ENCODE measurements at regions not wholly inside any gene's neighbourhood (a gene's known extent, or its start where the extent isn't known, plus 50 kb on each side); places are given as distances from the start of the nearest gene placed in this dataset.

GRCh38 chr6:151699719-151700118 lies 107.8 kb upstream of the ESR1 start:
- DNase-seq (ENCODE audit: insufficient read length, low spot score), result no peak
- no peak for FAIRE-seq

DNA sequence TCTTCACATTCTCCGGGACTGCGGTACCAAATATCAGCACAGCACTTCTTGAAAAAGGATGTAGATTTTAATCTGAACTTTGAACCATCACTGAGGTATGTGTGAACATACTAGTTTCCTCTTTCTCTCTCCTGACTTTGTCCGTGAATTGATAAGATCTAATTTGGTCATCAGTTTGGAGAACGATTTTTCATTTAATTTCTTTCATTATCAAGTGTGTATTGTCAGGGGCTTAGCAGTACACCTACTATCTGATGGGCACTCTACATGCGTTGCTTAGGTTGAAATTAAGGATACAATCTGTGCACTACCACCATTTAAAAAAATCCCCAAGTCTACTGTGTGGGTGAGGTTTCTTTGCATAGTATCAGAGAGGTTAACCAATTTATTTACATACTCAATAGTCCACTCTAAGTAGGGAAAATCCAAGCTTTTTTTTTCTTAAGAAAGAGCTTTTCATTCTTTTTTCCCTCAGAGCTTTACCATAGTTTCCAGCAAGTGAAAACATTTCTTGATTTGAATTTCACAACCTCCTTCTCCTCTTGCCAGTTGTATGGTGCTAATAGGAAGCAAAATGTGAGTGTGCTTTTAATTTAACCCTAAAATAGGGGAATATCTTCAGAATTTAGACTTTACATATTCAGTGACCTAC lies 105.4 kb upstream of the ESR1 start:
- DNase-seq (ENCODE audit: insufficient read length, low spot score) (no peak), FAIRE-seq (no peak)

DNA sequence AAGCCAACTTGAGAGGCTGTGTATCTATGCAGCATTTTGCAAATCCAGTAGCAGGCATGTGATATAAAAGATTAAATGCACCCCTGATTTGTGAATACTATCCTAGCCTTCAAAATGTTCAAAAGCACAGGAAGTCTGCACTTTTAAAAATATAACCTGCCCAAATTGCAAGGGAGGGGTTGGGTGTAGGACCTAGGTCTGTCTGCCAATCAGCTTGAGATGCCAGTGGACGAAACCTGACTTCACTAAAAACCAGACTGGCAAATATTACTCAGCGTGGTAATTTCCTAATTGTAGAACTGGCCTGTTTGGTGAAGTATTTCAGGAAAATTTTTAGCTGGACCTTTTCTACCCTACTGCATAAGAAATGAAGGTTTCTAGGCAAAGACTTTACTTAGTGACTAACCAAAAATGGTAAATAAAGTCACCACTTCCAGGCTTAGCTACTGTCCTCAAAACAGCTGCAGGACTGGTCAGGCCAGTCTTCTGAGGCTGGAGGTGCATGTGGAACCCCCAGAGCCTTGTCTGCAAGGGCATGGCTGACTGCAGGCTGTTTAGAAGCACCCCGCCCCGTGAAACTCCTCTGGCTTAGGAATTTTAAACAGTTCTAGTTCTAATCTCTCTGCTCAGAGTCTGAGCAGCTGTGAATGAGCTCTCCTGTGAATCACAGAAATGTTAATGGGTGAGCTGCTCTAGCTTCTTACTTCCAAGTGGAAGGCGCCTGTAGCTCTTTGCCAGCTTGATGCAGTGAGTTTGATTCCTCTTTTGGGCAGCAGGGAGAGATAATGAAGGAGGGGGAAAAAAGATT lies 104.4 kb upstream of the ESR1 start:
- no peak for FAIRE-seq
- no peak for DNase-seq (ENCODE audit: insufficient read length, low spot score)

DNA sequence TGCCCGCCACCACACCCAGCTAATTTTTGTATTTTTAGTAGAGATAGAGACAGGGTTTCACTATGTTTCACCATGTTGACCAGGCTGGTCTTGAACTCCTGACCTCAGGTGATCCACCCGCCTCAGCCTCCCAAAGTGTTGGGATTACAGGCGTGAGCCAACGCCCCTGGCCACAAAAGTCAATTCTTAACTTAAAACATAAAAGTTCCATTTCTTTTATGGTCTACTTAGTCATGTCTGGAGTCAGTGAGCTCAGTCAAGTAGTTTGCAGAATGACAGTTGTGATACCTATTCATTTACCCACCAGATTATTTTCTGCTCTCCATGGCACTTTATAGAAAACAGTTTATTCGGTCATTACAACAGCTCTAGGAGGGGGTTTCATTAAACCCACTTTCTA lies 103.1 kb upstream of the ESR1 start:
- FAIRE-seq, result no peak
- no peak for DNase-seq (ENCODE audit: insufficient read length, low spot score)

GRCh38 chr6:151705993-151706733 lies 101.3 kb upstream of the ESR1 start:
- FAIRE-seq, result no peak
- DNase-seq (ENCODE audit: insufficient read length, low spot score), result no peak

GRCh38 chr6:151709329-151709728 lies 98.2 kb upstream of the ESR1 start:
- DNase-seq (ENCODE audit: insufficient read length, low spot score), result no peak
- FAIRE-seq, result no peak

GRCh38 chr6:151716526-151716932 lies 91.0 kb upstream of the ESR1 start:
- DNase-seq (ENCODE audit: insufficient read length, low spot score) (no peak), FAIRE-seq (no peak)

DNA sequence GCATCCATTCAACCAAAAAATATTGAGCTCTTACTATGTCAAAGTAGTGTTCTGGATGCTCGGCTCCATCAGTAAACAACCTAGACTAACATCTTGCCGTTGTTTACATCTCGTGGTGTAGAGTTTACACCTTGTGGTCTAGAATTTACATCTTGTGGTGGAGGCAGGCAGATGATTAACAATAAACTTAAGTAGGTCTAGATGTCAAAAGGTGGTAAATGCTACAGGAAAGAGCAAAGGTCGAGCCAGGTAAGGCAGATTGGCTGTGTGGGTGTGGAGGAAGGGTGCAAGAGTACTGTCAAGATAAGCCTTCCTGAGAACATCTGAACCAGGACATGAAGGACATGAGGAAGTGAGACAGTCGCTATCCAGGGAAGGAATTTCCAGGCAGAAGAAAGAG lies 88.4 kb upstream of the ESR1 start:
- no peak for DNase-seq (ENCODE audit: insufficient read length, low spot score)
- no peak for FAIRE-seq

DNA sequence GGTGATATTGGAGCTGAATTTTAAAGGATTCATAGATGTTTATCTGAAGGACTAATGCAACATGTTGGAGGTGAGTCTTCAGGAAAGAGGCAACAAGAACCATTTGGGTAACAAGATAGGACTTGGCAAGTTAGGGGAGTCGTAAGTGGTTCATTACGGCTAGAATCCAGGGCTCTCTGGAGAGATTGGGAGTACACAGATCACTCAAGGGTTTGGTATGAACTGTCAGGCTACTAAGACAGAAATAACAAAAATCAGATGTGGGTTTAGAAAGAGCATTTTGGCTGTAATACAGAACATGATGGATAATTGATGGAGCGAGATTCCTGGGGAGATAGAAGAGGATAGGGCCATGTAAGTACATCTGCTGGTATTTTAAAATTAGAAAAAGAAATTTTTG lies 86.3 kb upstream of the ESR1 start:
- DNase-seq (ENCODE audit: insufficient read length, low spot score) (no peak), FAIRE-seq (no peak)

DNA sequence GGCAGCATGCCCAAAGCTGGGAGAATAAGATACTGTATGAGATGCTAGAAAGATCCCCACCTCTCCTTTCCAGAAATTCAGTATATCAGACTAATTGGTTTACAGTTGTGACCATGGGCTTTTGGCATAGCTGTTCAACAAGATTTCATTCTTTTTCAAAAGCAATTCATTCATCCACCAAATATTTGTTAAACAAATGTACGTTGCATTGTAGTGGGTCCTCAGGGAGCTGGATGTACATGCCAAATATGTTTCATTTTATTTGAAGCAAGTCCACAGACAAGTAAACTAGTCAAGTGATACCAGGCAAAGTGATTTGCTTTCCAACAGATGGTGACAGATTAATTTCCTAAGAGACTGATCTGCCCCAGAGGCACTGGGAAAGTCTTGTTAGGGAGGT lies 85.8 kb upstream of the ESR1 start:
- FAIRE-seq (no peak), DNase-seq (ENCODE audit: insufficient read length, low spot score) (no peak)

DNA sequence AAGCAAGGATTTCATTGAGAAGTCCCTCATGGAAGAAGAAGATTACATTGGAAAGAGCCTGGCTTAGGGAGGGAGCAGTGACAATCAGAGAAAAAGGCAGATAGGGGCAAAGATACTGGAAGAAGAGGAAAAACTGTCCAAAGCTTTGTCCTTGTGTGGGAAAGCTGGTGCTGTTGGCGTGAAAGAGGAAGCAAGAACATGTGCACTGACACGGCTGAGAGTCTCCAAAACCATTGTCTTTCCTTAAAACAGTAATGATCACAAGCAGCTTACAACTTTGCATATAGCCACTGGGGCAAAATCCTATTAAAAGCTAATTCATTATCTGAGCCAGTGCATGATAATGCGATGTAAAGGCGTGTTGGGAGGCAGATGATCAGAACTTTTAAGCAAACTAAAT lies 85.1 kb upstream of the ESR1 start:
- FAIRE-seq (no peak), DNase-seq (ENCODE audit: insufficient read length, low spot score) (no peak)

DNA sequence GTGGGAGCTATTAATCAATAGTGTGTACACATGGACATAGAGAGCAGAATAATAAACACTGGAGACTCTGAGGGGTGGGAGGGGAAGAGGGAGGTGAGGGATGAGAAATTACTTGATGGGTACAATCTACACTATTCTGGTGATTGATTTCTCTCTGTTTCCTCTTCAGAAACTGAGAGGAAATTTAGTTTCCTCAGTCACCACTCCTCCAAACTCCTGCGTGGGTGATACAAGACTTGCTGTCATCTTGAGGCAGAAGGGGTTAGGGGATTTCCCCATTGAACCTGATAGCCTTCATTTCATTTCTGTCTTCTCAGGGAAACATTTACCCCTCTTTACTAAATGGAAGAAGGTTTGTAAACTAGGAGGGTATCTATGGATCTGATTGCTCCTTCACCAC lies 84.3 kb upstream of the ESR1 start:
- FAIRE-seq (no peak), DNase-seq (ENCODE audit: insufficient read length, low spot score) (no peak)

- FAIRE-seq, result no peak
Observed at GRCh38 chr6:151729829-151730495, 77.5 kb upstream of the ESR1 start.

GRCh38 chr6:151730496-151730870 lies 77.0 kb upstream of the ESR1 start:
- no peak for DNase-seq (ENCODE audit: insufficient read length, low spot score)
- no peak for FAIRE-seq

More at GRCh38 chr6:151729829-151730495, 77.5 kb upstream of the ESR1 start:
- no peak for DNase-seq (ENCODE audit: insufficient read length, low spot score)

DNA sequence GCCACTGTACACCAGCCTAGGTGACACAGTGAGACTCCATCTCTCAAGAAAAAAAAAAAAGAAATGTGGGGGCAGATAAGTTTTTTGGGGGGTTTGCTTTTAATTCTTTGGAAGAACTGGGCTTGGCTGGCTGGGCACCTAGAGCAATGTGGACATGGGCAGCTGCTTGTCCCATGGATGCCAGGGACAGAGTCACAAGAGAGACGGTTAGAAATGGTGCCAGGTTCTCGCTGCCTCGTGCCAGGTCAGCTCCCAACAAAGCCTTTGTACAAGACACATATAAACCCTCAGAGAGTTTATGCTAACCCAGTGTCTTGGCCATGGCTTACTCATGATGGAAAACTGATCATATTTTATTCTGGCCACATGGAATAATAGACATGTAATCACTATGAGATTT lies 76.2 kb upstream of the ESR1 start:
- FAIRE-seq, result no peak

DNA sequence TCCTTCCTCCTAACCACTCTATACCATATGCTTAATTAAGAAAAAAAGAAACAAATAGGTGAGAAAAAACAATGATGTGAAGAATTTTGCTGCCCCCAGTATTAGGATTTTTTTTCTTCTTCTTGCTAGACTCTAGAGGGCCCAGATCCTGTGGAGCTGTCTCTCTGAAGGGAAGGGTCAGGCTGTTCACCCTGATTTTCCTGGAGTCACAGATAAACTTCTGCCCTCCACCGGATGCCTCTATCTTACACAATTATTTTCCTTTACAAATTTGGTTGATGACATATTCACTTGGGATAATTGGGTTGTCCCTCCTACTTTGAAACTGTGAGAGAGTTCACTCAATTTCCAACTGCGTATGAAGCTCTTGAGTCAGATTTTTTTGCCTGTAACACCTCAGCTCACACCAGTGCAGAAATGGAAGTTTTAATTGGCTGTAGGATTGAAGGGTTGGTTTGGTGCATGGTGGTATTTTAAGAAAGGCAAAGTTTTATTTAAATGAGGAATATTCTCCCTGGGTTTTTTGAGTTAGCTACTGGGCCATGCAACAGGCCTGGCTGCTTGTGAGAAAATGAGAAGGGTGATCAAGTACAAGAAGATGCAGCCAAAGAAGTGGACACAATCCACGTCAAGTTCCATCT lies 73.7 kb upstream of the ESR1 start:
- DNase-seq (ENCODE audit: insufficient read length, low spot score) (no peak), FAIRE-seq (no peak)

More for the DNA sequence above, 76.2 kb upstream of the ESR1 start:
- no peak for DNase-seq (ENCODE audit: insufficient read length, low spot score)

GRCh38 chr6:151738267-151738666 lies 69.2 kb upstream of the ESR1 start:
- no peak for FAIRE-seq

GRCh38 chr6:151738960-151739359 lies 68.5 kb upstream of the ESR1 start:
- DNase-seq (ENCODE audit: insufficient read length, low spot score) (no peak), FAIRE-seq (no peak)

More at GRCh38 chr6:151738267-151738666, 69.2 kb upstream of the ESR1 start:
- DNase-seq (ENCODE audit: insufficient read length, low spot score), result no peak

DNA sequence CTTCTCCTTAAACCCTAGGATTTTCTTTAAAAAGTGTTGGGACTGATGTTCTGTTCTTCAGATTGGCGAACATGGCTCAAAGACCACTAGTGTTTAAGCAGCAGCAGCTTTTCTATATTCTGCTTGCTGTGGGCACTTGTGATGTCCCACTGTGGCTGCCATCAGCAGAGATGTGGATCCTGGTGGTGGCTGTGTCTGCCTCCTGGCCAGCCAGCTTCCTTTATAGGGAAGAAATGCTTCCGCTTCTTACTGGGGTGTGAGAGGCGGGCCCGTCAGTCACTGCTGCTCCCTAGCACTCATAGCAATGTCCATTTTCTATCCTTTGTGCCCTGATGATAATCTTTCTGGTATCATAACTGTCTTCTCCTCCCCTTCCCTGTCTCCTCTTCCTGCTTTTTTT lies 66.7 kb upstream of the ESR1 start:
- no peak for FAIRE-seq
- DNase-seq (ENCODE audit: insufficient read length, low spot score), result no peak

DNA sequence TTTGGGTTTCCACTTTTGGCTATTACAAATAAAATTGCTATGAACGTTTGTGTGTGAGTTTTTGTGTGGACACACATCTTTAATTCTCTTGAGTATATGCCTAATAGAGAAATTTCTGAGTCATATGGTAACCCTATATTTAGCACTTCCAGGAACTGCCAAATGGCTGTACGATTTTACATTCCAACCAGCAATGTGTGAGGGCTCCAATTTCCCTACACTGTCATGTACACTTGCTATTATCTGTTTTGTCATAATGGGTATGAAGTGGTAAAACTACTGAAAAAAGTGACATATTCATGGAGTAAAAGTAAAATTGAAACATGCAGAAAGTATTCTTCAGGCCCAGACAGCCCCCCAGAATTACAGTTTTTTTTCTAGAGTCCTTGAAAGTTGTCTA lies 59.6 kb upstream of the ESR1 start:
- FAIRE-seq, result no peak
- no peak for DNase-seq (ENCODE audit: insufficient read length, low spot score)

DNA sequence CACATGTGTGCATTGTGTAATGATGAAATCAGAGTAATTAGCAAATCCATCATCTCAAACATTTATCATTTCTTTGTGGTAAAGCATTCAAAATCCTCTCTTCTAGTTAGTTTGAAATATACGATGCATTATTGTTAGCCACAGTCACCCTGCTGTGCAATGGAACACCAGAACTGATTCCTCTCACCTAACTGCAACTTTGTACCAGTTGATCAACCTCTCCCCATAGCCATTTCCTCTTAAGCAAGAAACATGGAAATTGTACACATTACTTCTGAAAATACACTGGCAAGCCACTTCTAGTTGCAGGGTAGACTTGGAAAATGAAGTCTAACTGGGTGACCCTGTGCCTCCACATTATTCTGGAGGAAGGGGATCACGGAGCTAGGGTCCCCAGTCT lies 58.1 kb upstream of the ESR1 start:
- DNase-seq (ENCODE audit: insufficient read length, low spot score) (no peak), FAIRE-seq (no peak)
